ENCODE measurements at regions not wholly inside any gene's neighbourhood (a gene's known extent, or its start where the extent isn't known, plus 50 kb on each side); places are given as distances from the start of the nearest gene placed in this dataset.

DNA sequence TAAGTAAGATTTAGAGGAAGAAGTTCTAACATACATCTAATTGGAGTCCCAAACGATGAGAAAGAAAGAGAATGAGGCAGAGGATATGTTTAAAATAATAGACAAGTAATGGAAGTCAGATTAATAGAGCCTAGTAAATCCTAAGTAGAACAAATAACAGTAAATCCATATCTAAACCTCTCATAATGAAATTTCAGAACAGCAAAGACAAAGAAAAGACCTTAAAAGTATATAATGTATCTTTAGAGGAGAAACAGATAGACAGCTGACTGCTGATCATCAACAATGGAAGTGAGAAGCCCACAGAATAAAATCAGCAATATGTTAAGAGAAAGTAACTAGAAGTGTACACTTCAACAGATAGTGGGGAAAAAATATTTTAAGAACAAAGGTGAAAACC is 536.2 kb upstream of the ZFHX3 start:
- TF ChIP-seq, protein P1, sequence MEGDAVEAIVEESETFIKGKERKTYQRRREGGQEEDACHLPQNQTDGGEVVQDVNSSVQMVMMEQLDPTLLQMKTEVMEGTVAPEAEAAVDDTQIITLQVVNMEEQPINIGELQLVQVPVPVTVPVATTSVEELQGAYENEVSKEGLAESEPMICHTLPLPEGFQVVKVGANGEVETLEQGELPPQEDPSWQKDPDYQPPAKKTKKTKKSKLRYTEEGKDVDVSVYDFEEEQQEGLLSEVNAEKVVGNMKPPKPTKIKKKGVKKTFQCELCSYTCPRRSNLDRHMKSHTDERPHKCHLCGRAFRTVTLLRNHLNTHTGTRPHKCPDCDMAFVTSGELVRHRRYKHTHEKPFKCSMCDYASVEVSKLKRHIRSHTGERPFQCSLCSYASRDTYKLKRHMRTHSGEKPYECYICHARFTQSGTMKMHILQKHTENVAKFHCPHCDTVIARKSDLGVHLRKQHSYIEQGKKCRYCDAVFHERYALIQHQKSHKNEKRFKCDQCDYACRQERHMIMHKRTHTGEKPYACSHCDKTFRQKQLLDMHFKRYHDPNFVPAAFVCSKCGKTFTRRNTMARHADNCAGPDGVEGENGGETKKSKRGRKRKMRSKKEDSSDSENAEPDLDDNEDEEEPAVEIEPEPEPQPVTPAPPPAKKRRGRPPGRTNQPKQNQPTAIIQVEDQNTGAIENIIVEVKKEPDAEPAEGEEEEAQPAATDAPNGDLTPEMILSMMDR (IDR thresholded peaks at IDR 0.05): no peak
- TF ChIP-seq POLR2A (IDR thresholded peaks at IDR 0.05): no peak
- no peak for TF ChIP-seq EP300 (IDR thresholded peaks at IDR 0.05)

All from tibial nerve (tissue), 4 donors.